HL-60 (cell line): ENCODE measurements at regions not wholly inside any gene's neighbourhood (a gene's known extent, or its start where the extent isn't known, plus 50 kb on each side); places are given as distances from the start of the nearest gene placed in this dataset.

Experiments used
- DNase-seq, 2 experiments: peaks; one replicate each; pipeline ENCODE4 v3.0.0-alpha.2; 2010 to 2020; ENCODE audit warnings: low read depth in 1 of 2, low spot score in 1 of 2
- H3K27ac ChIP-seq: fragments of 250-450 bp; sonication (Bioruptor Pico); replicated peaks from 2 replicates; pipeline ENCODE4 v1.5.1; 2020; ENCODE audit warnings: mild to moderate bottlenecking, moderate library complexity
- H3K27me3 ChIP-seq: fragments of 250-450 bp; sonication (Bioruptor Pico); 2 replicates; pipeline ENCODE4 v1.5.1; 2021; ENCODE audit warnings: mild to moderate bottlenecking, moderate library complexity; ENCODE audit not compliant: insufficient read depth, poor library complexity, severe bottlenecking
- H3K4me3 ChIP-seq: replicated peaks from 2 replicates; pipeline ENCODE4 v1.5.1; 2011; ENCODE audit warnings: mild to moderate bottlenecking, control low read depth, low read length; ENCODE audit not compliant: insufficient read depth
- CTCF ChIP-seq: IDR thresholded peaks from one replicate; pipeline ENCODE4 v1.5.1; 2011; ENCODE audit warnings: low read length, control low read depth, inconsistent platforms; ENCODE audit not compliant: insufficient read depth
- GABPA ChIP-seq: IDR thresholded peaks from 2 replicates; pipeline ENCODE4 v1.6.1; 2012; ENCODE audit warnings: low read depth
- POLR2AphosphoS5 ChIP-seq: IDR thresholded peaks from 2 replicates; pipeline ENCODE4 v1.6.1; 2012; ENCODE audit warnings: low read depth
- SPI1 ChIP-seq: IDR thresholded peaks from 2 replicates; pipeline ENCODE4 v1.6.1; 2012; ENCODE audit warnings: low read depth, mild to moderate bottlenecking, borderline replicate concordance
- TF ChIP-seq, protein P1 (sequence below): IDR thresholded peaks from 2 replicates; pipeline ENCODE4 v1.6.1; 2012; ENCODE audit warnings: low read depth; ENCODE audit not compliant: insufficient replicate concordance

DNA sequence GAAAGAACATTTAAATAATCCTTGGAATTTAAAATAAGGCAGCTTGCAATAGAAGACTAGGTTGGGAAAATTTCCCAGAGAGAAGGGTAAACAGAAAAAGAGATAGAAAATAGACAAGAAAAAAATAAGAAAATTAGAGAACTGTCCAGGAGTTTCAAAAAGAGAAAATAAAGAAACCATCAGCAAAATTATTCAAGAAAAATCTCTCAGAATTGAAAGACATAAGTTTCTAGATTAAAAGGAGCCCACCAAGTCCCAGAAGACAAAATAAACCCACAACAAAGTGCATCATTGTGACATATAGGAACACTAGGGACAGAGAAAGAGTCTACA lies 88.6 kb upstream of the CDYL start:
- no peak for DNase-seq
- peak overlapping the region; percentile 74 for H3K27ac ChIP-seq
- TF ChIP-seq CTCF (no peak), SPI1 (no peak), POLR2AphosphoS5 (no peak), GABPA (no peak)
- TF ChIP-seq, protein P1, sequence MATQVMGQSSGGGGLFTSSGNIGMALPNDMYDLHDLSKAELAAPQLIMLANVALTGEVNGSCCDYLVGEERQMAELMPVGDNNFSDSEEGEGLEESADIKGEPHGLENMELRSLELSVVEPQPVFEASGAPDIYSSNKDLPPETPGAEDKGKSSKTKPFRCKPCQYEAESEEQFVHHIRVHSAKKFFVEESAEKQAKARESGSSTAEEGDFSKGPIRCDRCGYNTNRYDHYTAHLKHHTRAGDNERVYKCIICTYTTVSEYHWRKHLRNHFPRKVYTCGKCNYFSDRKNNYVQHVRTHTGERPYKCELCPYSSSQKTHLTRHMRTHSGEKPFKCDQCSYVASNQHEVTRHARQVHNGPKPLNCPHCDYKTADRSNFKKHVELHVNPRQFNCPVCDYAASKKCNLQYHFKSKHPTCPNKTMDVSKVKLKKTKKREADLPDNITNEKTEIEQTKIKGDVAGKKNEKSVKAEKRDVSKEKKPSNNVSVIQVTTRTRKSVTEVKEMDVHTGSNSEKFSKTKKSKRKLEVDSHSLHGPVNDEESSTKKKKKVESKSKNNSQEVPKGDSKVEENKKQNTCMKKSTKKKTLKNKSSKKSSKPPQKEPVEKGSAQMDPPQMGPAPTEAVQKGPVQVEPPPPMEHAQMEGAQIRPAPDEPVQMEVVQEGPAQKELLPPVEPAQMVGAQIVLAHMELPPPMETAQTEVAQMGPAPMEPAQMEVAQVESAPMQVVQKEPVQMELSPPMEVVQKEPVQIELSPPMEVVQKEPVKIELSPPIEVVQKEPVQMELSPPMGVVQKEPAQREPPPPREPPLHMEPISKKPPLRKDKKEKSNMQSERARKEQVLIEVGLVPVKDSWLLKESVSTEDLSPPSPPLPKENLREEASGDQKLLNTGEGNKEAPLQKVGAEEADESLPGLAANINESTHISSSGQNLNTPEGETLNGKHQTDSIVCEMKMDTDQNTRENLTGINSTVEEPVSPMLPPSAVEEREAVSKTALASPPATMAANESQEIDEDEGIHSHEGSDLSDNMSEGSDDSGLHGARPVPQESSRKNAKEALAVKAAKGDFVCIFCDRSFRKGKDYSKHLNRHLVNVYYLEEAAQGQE: no peak
- H3K4me3 ChIP-seq: no peak overlapping the region
- no peaks in the 10 kb centered on the region for H3K27me3 ChIP-seq

- Histone ChIP-seq H3K4me3 (no peak overlapping the region), H3K27me3 (no peaks in the 10 kb centered on the region), H3K27ac (no peak overlapping the region)
- no peak for DNase-seq
- no peak for TF ChIP-seq POLR2AphosphoS5
- TF ChIP-seq, protein P1: no peak
- TF ChIP-seq CTCF: no peak
These were observed 93.6 kb upstream of the CDYL start for GRCh38 chr6:4682431-4683097.

- no peak overlapping the region for H3K27ac ChIP-seq
- H3K27me3 ChIP-seq: no peaks in the 10 kb centered on the region
- no peak for DNase-seq
- H3K4me3 ChIP-seq: no peak overlapping the region
- TF ChIP-seq GABPA: no peak
- TF ChIP-seq, protein P1: no peak
- peak; percentile 21; the same call in 1 of the 2 replicates for TF ChIP-seq SPI1
These were observed 97.5 kb upstream of the CDYL start for GRCh38 chr6:4678506-4679300.
